ENCODE measurements at regions not wholly inside any gene's neighbourhood (a gene's known extent, or its start where the extent isn't known, plus 50 kb on each side); places are given as distances from the start of the nearest gene placed in this dataset.

- TF ChIP-seq CTCF (conservative IDR thresholded peaks at IDR 0.05), result no peak
- TF ChIP-seq ZFX (IDR thresholded peaks at IDR 0.05), result no peak
These were observed 235.2 kb upstream of the ARID2 start for GRCh38 chr12:45494279-45494678.
